ENCODE measurements at regions not wholly inside any gene's neighbourhood (a gene's known extent, or its start where the extent isn't known, plus 50 kb on each side); places are given as distances from the start of the nearest gene placed in this dataset.

GRCh38 chr10:108819302-108819701 is 1104.0 kb downstream of the XPNPEP1 start:
- TF ChIP-seq POLR2A (IDR thresholded peaks at IDR 0.05; ENCODE audit: low read depth, low read length) (no peak), TAF1 (IDR thresholded peaks at IDR 0.05; ENCODE audit: low read depth, low read length) (no peak), POLR2AphosphoS5 (IDR thresholded peaks at IDR 0.05; ENCODE audit: low read depth, low read length) (no peak), PAX5 (IDR thresholded peaks at IDR 0.05; ENCODE audit: insufficient read depth, low read length, severe bottlenecking) (no peak), POU2F2 (IDR thresholded peaks at IDR 0.05; ENCODE audit: low read depth, low read length) (no peak)
